Iris pigment epithelial cell (primary cell): ENCODE measurements at regions not wholly inside any gene's neighbourhood (a gene's known extent, or its start where the extent isn't known, plus 50 kb on each side); places are given as distances from the start of the nearest gene placed in this dataset.
"Not testable (repeated sequence)": the region's sequence is repeated elsewhere in the genome, so short reads cannot be mapped to it uniquely, and the experiment has no call there.

Experiments
- DNase-seq: peaks from one replicate; pipeline ENCODE4 v3.0.0-alpha.2; 2011; ENCODE audit warnings: low read depth

DNA sequence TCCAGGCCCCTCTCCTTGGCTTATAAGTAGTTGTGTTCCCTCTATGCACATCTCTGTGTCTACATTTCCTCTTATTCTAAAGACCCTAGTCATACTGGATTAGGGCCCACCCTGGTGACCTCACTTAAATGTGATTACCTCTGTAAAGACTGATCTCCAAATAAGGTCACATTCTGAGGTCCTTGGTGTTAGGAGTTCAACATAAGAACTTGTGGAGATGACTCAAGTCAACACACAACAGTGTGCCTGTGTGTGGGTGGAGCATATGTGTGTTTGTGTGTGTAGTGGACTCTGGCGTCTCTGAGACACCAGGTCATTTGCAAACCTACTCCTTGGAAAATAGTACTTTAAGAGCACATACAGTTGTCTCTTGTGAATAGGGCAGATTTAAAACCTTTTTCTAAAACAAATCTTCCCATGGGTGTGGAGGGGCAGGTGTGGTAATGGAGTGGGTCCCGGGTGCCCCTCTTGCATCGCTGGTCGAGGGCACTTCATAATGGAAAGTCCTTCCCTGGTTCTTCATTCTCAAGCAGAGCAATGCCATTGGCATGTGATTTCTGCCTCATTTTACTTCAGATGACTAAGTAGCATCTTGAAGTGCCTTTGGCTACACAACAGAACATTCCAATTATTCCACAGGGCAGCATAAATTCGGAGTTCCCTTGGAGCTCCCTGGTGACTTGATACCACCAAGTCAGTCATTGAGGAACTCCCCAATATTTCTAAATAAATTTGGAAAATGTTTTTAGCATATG, 84.4 kb downstream of the C9orf152 start:
- peak; percentile 67 for DNase-seq

DNA sequence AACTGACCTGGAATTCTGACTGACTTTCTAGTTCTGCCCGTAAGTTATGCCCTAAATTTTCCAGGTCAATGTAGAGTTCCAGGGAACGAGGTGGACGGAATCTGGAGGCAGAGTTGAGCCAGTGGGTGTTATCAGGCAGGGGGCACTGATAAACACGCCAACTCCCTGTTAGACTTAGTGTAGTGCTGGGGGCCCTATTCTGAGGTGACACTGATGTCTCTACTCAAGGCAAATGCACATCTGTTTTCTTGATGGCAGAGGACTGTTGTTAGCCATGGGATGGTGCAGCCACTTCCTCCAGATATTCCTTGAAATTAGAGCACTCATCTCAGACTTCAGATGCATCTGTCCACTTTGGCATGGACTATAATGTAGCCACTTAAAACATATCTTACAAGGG, 83.5 kb downstream of the C9orf152 start:
- no peak for DNase-seq

DNA sequence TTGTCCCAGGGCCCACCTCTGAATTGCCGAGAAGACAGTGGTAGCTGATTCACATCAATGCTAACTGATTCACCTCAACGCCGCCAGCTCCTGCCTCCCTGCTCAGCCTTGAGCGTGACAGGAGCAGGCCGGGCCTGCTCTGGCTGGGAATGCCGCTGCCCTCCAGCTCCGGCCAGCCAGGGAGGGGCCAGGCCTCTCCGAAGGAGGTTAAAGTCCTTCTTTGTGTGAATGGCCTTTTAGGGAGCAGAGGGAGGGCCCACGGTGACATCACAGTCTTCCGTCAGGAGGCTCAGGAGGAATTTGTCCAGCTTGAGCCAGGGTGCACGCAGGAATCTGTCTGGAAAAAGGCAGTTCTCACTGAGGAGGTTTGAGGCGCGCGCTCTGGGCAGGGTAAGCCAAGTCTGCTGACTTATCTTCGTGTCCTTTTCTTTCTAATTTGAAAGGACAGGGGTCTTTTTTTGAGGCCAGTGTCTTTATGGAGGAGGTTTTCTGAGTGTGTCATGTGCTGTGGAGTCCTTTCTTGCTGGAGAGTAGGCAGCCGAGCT, 82.7 kb downstream of the C9orf152 start:
- DNase-seq = peak; percentile 93

DNA sequence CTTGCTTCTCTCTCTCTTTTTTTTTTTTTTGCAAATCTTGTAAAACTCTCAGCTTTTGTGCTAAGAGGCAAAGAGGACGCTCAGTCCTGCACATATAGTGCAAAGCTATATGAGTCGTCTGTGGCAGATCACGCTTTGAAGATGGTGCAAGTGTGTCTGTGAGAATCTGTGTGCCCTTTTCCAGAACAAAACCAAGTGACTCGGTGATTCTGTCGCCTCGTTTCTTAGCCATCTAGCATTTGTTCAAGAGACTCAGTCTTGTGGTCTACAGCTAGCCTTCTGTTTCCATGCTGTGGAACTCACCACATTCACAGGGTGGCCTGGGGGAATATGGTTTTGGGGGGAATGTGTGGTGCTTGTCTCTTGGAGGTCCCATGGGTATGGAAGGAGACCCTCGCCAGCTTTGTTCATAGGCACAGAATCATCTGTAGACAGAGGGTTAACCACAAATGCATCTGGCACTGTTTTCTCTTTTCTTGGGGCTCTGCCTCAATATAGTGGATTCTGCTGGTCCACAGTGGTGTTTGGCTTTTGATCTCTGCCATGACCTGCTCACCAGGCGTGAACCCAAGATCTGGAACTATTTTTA, 82.1 kb downstream of the C9orf152 start:
- no peak for DNase-seq

DNA sequence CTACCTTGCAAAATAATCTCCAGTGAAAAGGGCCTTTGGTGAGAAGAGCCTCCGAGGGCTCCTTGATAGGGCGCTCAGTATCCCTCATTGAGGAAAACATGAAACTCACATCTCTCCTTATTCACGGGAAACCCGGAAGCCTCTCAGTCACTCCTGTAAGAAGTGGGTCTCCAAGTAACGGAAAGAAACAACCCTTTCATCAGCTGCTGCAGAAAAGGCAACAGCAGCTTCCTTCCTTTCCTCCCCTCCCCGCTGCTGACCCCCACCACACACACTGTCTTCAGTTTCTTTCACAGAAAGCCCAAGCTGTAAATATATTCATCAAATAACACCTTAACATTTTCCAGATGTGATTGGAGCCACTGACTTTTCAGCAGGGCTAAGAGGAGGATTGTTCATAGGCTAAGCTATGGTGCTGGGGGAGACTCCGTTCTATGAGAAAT, 81.4 kb downstream of the C9orf152 start:
- DNase-seq = no peak

DNA sequence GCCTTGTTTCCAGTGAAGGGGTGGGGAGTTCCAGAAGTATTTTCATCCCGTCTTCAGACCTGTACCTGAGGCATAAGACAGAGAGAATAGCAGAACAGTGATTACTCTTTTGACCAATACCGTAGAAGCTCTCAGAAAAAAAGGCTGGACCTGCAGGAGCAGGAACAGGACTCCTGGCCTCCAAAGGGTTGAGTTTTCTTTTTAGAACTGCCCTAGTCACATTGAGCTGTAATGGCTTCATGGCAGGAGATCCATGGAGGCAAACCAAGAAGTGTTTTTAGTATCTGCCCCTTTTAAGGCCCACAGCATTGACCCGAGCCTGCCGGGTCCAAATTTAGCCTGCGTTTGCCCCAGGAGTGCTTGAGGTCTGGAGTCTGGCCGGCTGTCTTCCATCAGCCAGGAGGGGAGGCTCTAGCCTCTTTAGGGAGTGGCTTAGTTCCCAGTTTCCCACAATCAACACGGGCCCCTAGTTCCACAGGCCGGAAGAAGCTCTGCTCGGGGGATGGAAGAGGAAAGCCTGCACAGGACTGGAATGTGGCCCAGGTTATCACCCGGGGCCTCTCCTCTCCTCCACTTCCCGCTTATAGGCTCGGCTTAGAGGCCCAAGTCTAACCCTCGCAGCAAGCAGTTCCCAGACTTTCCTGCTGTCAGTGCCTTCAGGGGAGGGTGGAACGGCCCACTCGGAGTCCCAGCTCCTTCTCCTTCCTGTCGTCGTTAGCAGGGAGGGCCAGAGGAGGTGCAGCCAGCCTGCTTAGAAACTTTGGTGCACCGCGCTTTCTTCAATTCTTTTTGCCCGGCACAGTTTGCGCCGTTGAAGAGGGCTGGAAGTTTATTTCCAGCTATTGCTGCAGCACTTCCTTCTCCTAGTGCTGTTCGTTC, 80.7 kb downstream of the C9orf152 start:
- DNase-seq = peak; percentile 72

DNA sequence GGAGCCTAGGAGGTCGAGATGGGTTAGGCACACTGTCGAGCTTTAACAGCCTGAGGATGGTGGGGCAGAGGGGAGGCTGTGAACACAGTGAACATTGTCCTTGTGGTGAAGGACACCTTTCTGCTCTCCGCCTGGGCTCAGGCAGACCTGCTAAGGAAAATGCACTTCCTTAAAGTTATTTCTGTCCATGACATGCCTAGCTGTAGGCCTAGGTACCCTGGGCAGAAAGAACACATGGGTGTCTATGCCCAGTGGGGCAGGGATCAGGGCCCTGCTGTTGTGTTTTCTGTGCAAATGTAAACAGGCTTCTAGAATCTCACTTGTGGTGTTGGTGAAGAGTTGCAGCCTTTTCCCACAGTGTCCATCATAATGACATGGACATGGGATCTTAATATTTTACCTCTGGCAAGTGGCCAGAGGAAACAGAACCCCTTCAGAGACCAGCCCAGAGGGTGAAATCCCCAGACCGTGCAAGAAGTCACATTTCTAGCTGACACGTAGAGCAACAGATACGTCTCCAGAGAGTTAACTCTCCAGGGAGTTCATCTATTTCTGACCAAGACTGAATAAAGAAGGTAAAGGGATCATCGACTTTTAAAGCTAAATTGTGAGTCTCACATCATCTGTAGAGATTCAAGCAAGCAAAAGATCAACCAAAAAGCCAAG, 79.2 kb downstream of the C9orf152 start:
- no peak for DNase-seq

DNA sequence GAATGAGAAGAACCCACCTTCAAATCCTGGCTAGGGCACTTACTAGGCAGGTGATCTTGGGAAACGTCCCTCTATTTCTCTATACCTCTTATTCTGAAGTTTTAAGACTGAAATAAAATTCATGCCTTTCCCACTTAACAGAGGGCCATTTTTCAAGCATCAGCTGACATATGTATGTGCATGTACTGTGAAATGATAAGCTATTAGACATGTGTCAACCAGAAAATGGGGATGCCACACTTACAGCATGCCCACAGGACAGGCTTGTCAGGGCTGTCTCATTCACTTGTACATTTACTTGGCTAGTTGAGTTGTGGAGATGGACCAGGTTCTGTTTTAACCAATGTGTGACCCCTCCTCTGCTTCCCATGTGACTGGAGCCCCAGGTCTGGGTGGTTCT, 78.5 kb downstream of the C9orf152 start:
- no peak for DNase-seq

DNA sequence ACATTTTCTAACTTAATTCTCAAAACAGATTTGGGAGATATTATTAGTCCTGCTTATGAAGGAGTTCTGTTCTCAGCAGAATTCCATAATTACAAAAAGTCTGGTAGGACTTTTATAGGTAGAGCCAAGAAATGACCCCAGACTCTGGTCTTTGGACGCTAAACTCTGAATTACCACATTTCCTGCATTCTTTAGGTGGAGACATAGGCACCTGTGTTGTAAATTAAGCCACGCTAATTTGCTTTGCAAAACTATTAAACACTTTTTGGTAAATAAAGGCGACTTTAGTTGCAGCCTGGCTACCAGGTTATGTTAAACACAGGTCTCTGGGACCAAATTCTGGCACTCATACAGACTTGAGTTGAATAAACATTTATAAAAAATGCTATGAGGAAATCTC, 77.7 kb downstream of the C9orf152 start:
- no peak for DNase-seq

DNA sequence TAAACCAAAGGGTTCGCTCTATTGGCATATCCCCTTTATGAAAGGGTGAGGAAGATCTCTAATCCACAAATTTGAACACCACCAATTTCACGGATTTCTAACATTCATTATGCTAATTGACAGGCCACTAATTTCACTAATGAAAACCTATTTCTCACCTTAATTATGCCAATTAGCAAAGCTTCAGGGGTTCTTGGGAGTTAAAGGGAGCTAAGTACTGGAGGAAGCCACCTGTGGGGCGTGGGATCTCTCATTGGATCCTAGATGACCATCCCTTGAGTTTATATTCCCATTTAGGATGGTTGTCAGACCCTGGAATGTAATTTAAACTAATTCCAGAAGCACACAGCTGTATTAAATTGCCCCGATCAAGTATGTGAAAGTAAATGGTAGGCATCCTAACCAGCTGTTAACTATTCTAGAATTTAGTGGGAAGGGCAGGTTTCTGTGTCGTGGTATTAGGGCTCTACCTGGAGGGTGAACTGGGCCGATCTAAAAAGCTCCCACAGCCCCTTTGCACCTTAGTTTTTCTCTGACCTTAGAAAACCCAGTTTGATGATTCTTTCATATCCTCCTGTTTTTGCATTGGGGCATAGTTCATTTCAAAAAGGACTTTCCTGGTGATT, 77.1 kb downstream of the C9orf152 start:
- DNase-seq = no peak

DNA sequence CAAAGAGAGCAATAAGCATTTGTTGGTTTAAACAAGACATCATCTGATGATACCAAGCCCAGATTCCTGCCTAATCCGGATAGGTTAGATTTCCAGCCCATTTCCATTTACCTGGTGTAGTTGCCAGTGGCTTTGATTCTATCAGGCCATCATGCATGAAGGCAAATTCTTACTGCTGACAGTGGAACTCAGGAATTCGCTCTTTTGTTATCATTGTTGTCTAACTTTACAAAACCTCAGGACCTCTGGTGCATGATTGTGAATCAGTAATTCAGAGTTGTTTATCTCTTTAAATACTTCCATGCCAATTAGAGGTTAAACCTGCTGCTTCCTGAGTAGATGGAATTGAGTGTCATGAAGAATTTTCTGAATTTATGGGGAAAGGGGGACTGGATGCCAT, 76.5 kb downstream of the C9orf152 start:
- DNase-seq = peak; percentile 56

DNA sequence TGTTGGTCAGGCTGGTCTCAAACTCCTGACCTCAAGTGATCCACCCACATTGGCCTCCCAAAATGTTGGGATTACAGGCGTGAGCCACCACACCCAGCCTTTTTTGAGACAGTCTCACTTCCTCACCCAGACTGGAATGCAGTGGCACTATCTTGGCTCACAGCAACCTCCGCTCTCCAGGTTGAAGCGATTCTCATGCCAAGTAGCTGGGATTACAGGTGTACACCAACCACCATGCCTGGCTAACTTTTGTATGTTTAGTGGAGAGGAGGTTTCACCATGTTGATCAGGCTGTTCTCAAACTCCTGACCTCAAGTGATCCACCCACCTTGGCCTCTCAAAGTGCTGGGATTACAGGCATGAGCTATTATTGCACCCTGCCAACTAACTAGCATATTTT, 75.4 kb downstream of the C9orf152 start:
- DNase-seq = not testable (repeated sequence)

DNA sequence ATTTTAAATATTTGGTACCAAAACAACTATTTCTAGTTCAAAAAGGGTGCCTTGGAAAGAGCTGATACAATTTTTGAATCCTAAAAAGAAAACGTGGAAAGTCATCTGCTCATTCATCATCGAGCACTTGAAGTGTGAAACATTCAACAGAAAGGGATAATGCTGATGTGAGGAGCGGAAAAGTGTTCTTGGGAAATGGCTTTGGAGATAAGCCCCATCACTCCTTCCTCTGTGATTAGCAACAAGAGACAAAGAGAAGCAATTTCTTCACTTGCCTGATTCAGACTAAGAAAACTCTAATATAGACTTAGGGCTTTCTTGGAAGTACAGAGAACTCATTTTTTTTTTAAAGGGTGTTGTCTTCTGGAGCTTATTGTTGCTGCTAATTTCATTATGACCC, 74.9 kb downstream of the C9orf152 start:
- no peak for DNase-seq

DNA sequence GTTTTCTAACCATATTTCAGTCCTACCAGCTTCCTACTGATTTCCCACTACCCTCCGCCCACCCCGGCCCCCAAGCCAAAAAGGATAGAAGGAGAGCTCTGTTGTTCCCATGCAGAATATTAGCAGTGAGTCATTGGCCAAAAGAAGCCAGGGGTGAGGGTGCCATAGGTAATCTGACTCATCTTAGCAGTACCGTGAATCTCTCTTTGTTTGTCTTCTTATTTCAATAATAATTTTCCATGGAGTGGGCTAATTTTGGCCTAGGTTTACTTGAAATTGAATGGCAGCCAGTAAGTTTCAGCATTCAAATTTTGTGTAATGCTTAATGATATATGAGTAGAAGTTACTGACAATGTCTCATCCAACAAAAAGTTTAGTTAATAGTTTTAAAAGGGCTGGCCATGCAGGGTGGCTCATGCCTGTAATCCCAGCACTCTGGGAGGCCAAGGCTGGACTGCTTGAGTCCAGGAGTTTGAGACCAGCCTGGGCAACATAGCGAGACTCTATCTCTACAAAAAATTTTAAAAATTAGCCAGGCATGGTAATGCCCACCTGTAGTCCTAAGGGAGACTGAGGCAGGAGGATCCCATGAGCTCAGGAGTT, 74.2 kb downstream of the C9orf152 start:
- peak; percentile 74 for DNase-seq

DNA sequence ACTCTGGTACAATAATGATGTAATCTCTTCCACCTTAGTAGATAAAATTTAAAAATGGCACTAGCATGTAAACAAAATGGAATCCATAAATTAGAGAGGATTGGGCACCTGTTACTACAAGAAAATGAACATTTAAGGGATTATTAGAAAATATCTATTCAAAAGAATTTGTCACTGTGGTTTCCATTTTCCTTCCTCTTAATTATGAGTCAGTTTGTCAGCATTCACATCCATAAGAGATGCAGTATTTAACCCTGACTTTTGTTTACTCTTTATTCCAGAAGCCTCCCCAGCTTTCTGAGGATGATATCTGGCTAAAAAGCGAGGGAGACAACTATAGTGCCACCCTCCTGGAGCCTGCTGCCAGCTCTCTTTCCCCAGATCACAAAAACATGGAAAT, 72.1 kb downstream of the C9orf152 start:
- DNase-seq = no peak

DNA sequence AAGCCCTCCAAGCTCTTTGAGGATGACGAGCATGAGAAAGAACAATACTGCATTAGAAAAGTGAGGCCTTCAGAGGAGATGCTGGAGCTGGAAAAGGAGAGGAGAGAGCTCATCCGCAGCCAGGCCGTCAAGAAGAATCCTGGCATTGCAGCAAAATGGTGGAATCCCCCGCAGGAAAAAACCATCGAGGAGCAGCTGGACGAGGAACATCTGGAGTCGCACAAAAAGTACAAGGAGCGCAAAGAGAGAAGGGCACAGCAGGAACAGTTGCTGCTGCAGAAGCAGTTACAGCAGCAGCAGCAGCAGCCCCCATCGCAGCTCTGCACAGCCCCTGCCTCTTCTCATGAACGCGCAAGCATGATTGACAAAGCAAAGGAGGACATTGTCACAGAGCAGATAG, 71.2 kb downstream of the C9orf152 start:
- DNase-seq = no peak

DNA sequence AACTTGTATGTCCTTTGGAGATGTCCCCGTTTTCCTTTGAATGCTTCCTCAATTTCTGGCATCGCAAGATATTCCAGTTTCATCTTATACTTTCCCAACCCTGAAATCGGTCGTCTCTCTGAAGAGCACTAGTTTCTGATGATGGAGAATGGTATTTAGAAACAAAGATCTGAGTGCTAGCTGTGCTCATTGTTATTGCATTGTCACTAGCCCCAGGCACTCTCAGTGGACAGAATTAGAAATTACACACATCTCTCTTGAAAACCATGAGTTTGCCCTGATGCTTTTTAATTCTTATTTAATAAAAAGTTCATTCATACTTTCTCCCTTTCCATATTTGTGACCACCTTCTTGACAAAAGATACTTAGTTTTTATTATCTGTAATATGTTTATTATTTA, 67.7 kb downstream of the C9orf152 start:
- DNase-seq = no peak

DNA sequence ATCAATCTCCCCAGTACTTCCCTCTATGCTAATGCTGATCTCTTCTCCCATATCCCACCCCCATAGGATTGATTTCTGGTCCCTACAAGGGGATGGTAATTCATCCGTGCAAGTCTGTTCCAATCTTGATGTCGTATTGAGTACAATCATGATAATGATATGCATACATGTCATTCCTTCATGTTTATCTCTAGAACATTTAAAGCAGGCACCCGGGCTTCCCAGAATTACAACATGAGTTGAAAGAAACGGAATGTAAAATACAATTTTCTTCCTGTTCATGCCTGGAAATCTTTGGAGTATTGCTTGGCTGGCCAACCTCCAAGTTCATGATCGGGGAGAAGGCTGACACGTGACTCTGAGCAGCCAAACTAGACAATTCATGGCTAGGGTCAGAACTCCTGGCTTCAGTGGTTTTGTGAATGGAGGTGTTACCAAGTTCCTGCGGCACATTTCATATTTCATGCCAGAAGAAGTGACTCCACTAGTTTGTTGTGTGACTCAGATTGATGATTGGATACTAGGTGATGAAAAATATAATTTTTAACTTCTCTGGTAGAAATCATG, 66.6 kb downstream of the C9orf152 start:
- peak; percentile 94 for DNase-seq

DNA sequence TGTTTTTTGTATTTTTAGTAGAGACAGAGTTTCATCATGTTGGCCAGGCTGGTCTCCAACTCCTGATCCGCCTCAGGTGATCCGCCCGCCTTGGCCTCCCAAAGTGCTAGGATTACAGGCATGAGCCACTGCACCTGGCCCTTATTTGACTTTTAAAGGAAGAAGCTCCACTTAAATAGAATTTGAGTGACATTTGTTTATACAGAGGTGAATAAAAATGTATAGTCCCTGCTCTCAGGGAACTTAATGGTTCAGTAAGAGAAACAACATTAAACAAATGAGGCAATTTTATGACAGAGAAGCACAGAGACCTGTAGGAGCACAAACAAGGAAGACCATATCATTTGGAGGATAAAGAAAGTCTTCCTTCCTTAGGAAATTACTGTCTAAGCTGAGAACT, 65.7 kb downstream of the C9orf152 start:
- no peak for DNase-seq

DNA sequence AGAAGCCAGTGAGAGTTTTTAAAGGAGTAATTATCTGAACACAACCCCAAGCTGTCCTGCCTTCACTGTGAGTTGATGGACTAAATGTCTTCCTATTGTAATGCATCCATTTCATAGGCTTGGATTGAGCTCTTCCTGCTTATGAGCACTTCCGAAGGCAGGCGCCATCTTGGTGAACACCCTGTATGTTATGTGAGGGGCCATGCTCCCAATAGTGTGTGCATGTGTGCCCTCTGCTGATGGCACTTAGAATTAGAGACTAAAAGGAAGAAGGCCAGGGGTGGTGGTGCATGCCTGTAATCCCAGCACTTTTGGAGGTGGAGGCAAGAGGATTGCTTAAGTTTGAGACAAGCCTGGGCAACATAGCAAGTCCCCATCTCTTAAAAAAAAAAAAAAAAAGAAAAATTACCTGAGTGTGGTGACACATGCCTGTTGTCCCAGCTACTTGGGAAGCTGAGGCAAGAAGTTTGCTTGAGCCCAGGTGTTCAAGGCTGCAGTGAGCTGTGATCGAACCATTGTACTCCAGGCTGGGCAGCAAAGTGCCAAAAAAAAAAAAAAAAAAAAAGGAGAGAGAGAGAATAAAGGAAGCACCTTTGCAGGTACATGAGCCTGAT, 65.0 kb downstream of the C9orf152 start:
- DNase-seq = no peak
